Activated CD4-positive, alpha-beta T cell treated with anti-CD3 and anti-CD28 coated beads, Interleukin-2, amount 10 ng/mL, durations not matched to agents 24 days and 14 days (primary cell): ENCODE measurements at regions not wholly inside any gene's neighbourhood (a gene's known extent, or its start where the extent isn't known, plus 50 kb on each side); places are given as distances from the start of the nearest gene placed in this dataset.
"Not testable (repeated sequence)": the region's sequence is repeated elsewhere in the genome, so short reads cannot be mapped to it uniquely, and the experiment has no call there.

ENCODE experiments used
- DNase-seq: peaks from one replicate; pipeline ENCODE4 v3.0.0; 2022
- H3K27ac Mint-ChIP-seq: one replicate; pipeline ENCODE4 v1.8.0; 2022; ENCODE audit warnings: mild to moderate bottlenecking, mixed read lengths
- H3K27me3 Mint-ChIP-seq: one replicate; pipeline ENCODE4 v1.8.0; 2022; ENCODE audit warnings: mixed read lengths
- H3K36me3 Mint-ChIP-seq: one replicate; pipeline ENCODE4 v1.8.0; 2022; ENCODE audit warnings: low read depth, mild to moderate bottlenecking, mixed read lengths
- H3K4me1 Mint-ChIP-seq: one replicate; pipeline ENCODE4 v1.8.0; 2021; ENCODE audit warnings: mixed read lengths
- H3K4me3 Mint-ChIP-seq: one replicate; pipeline ENCODE4 v1.8.0; 2022; ENCODE audit warnings: mild to moderate bottlenecking, moderate library complexity, mixed read lengths
- H3K9me3 Mint-ChIP-seq: one replicate; pipeline ENCODE4 v1.8.0; 2021; ENCODE audit warnings: mixed read lengths
- intact Hi-C: fragments of 100-400 bp; cut with micrococcal nuclease; formaldehyde crosslinking; loops from one replicate; pipeline ENCODE4 v1.15.1; 2023

- Mint-ChIP-seq H3K4me3 (no peak overlapping the region), H3K36me3 (no peaks in the 10 kb centered on the region), H3K9me3 (no peaks in the 10 kb centered on the region), H3K4me1 (peaks cover 6% of the 10 kb centered on the region), H3K27ac (no peak overlapping the region), H3K27me3 (peaks cover 3% of the 10 kb centered on the region)
- DNase-seq = no peak
- intact Hi-C loops = no loop called here
These were observed 122.6 kb downstream of the CRYAA start for GRCh38 chr21:43291347-43291950.

GRCh38 chr21:43290421-43291346, 121.9 kb downstream of the CRYAA start:
- Mint-ChIP-seq H3K9me3 (no peaks in the 10 kb centered on the region), H3K36me3 (no peaks in the 10 kb centered on the region), H3K27ac (no peak overlapping the region), H3K27me3 (peaks cover 3% of the 10 kb centered on the region), H3K4me1 (peaks cover 6% of the 10 kb centered on the region), H3K4me3 (no peak overlapping the region)
- intact Hi-C loops = no loop called here
- DNase-seq = no peak

GRCh38 chr21:43289966-43290365, 121.2 kb downstream of the CRYAA start:
- Mint-ChIP-seq H3K27me3 (peaks cover 3% of the 10 kb centered on the region), H3K27ac (no peak overlapping the region), H3K4me3 (no peak overlapping the region), H3K9me3 (no peaks in the 10 kb centered on the region), H3K36me3 (no peaks in the 10 kb centered on the region), H3K4me1 (peaks cover 6% of the 10 kb centered on the region)
- DNase-seq = no peak
- intact Hi-C loops = no loop called here

GRCh38 chr21:43289442-43289841, 120.6 kb downstream of the CRYAA start:
- Mint-ChIP-seq H3K27me3 (no peaks in the 10 kb centered on the region), H3K36me3 (no peaks in the 10 kb centered on the region), H3K9me3 (no peaks in the 10 kb centered on the region), H3K27ac (no peak overlapping the region), H3K4me1 (peaks cover 6% of the 10 kb centered on the region), H3K4me3 (no peak overlapping the region)
- intact Hi-C loops = no loop called here
- no peak for DNase-seq

- H3K27ac Mint-ChIP-seq = no peak overlapping the region
These were observed 119.3 kb downstream of the CRYAA start for GRCh38 chr21:43287795-43288755.

GRCh38 chr21:43287111-43287760, 118.4 kb downstream of the CRYAA start:
- H3K36me3 Mint-ChIP-seq = no peaks in the 10 kb centered on the region
- H3K4me3 Mint-ChIP-seq = no peak overlapping the region
- H3K27me3 Mint-ChIP-seq = no peaks in the 10 kb centered on the region
- peak; percentile 71 for DNase-seq
- H3K4me1 Mint-ChIP-seq = peaks cover 6% of the 10 kb centered on the region
- intact Hi-C loops = no loop called here
- H3K27ac Mint-ChIP-seq = no peak overlapping the region
- no peaks in the 10 kb centered on the region for H3K9me3 Mint-ChIP-seq

More at GRCh38 chr21:43287795-43288755, 119.3 kb downstream of the CRYAA start:
- no peak for DNase-seq
- no peak overlapping the region for H3K4me3 Mint-ChIP-seq
- H3K9me3 Mint-ChIP-seq = no peaks in the 10 kb centered on the region
- intact Hi-C loops = no loop called here
- H3K36me3 Mint-ChIP-seq = no peaks in the 10 kb centered on the region
- no peaks in the 10 kb centered on the region for H3K27me3 Mint-ChIP-seq
- peaks cover 6% of the 10 kb centered on the region for H3K4me1 Mint-ChIP-seq

- H3K9me3 Mint-ChIP-seq = no peaks in the 10 kb centered on the region
- H3K27ac Mint-ChIP-seq = no peak overlapping the region
- H3K4me3 Mint-ChIP-seq = no peak overlapping the region
- H3K4me1 Mint-ChIP-seq = peaks cover 6% of the 10 kb centered on the region
- intact Hi-C loops = no loop called here
- H3K36me3 Mint-ChIP-seq = no peaks in the 10 kb centered on the region
- DNase-seq = no peak
- H3K27me3 Mint-ChIP-seq = no peaks in the 10 kb centered on the region
These were observed 117.4 kb downstream of the CRYAA start for GRCh38 chr21:43286196-43286595.

GRCh38 chr21:43284700-43285099, 115.9 kb downstream of the CRYAA start:
- Mint-ChIP-seq H3K27ac (no peak overlapping the region), H3K36me3 (no peaks in the 10 kb centered on the region)
- intact Hi-C loops = no loop called here

GRCh38 chr21:43284238-43284637, 115.4 kb downstream of the CRYAA start:
- Mint-ChIP-seq H3K9me3 (no peaks in the 10 kb centered on the region), H3K4me3 (no peak overlapping the region), H3K36me3 (no peaks in the 10 kb centered on the region), H3K27me3 (no peaks in the 10 kb centered on the region), H3K4me1 (peaks cover 6% of the 10 kb centered on the region), H3K27ac (no peak overlapping the region)
- intact Hi-C loops = no loop called here
- no peak for DNase-seq

More at GRCh38 chr21:43284700-43285099, 115.9 kb downstream of the CRYAA start:
- Mint-ChIP-seq H3K27me3 (no peaks in the 10 kb centered on the region), H3K4me3 (no peak overlapping the region), H3K4me1 (peaks cover 6% of the 10 kb centered on the region), H3K9me3 (no peaks in the 10 kb centered on the region)
- no peak for DNase-seq

- intact Hi-C loops, H3K27ac Mint-ChIP-seq, H3K9me3 Mint-ChIP-seq, DNase-seq, H3K36me3 Mint-ChIP-seq, H3K4me3 Mint-ChIP-seq, H3K4me1 Mint-ChIP-seq, H3K27me3 Mint-ChIP-seq: not testable (repeated sequence)
These were observed 115.1 kb downstream of the CRYAA start for GRCh38 chr21:43283925-43284221.

- intact Hi-C loops = no loop called here
- Mint-ChIP-seq H3K4me1 (peaks cover 6% of the 10 kb centered on the region), H3K27ac (no peak overlapping the region), H3K4me3 (no peak overlapping the region), H3K27me3 (no peaks in the 10 kb centered on the region), H3K9me3 (no peaks in the 10 kb centered on the region), H3K36me3 (no peaks in the 10 kb centered on the region)
- DNase-seq = no peak
These were observed 114.5 kb downstream of the CRYAA start for GRCh38 chr21:43283136-43283924.

- Mint-ChIP-seq H3K4me3 (no peak overlapping the region), H3K9me3 (no peaks in the 10 kb centered on the region), H3K36me3 (no peaks in the 10 kb centered on the region), H3K27ac (no peak overlapping the region), H3K27me3 (no peaks in the 10 kb centered on the region), H3K4me1 (peaks cover 6% of the 10 kb centered on the region)
- DNase-seq = no peak
- intact Hi-C loops = no loop called here
These were observed 113.7 kb downstream of the CRYAA start for GRCh38 chr21:43282358-43283120.
